ENCODE measurements at regions not wholly inside any gene's neighbourhood (a gene's known extent, or its start where the extent isn't known, plus 50 kb on each side); places are given as distances from the start of the nearest gene placed in this dataset.
"Not testable (repeated sequence)": the region's sequence is repeated elsewhere in the genome, so short reads cannot be mapped to it uniquely, and the experiment has no call there.

DNA sequence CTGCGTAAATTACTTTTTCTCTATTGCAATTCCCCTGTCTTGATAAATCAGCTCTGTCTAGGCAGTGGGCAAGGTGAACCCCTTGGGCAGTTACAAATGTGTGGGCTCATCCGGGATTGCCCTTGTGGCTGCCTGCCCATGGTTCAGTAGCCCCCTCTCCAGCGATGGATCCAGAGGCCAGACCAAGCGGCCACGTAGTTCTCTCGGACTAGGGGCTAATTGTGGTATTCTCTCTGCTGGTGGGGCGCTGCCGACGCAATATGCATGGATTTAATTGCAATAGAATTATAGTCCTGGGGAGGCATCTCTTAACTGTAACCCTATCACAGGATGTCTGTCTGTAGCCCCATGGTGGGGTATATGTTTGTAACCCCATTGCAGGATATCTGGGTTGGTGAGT lies 64.3 kb upstream of the UNC93A start:
- intact Hi-C loops (cut with micrococcal nuclease): no loop called here
- ATAC-seq (no peak), DNase-seq (no peak)

DNA sequence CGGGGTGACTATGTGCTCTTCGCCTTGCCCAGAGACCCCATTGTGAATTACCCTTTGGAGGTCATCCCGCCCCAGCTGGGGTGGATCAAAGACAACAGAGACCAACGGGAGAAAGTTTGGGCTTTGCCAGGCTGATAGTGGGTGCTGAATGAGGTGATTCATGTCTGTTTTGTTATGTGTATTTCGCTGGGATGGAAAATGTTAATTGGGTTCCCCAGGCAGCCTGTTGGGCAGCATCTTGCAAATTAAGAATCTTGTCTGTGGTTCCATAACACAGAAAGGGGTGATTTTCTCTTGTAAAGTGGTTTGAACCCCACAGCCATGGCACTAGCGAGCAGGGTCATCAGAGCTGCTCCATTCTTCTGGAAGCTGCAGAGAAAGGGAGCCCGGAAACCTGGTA lies 63.1 kb upstream of the UNC93A start:
- ATAC-seq: no peak
- no peak for DNase-seq
- intact Hi-C loops (cut with micrococcal nuclease): no loop called here

DNA sequence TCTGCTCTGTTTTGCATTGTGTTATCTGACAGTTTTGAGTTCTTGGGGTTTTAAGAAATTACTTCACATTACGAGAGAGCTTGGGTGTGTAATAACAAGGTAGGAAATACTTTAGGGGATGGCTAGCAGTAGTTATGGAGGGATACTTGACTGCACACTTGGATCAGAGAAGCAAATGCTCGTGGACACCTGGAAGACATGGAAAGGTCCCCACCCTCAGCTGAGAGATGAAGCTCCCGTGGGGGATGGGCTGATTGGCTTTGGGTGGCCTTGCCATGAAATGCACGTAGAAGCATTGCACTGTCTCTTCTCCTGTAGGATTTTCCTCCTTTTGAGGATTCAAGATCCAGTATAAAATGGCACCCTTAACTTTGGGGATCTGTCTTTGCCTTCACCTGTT lies 61.5 kb upstream of the UNC93A start:
- no peak for DNase-seq
- intact Hi-C loops (cut with micrococcal nuclease): no loop called here
- ATAC-seq: no peak

DNA sequence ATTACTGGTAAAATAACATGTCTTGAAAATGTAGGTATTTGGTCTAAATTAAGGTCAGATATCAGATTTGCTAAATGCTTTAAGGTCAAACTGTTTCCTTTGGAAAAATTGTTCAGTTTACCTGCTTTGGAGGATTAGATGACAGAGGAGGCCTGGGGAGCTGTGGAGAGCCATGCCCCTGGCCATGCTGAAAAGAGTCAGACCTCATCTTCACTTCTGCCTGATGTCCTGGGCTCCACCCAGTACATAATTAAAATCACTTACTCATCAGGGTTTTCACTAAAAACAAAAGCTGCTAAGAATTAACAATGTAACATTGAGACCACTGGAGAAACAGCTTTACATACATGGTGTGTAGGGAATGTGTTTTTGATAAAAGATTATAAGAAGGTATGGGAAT lies 60.8 kb upstream of the UNC93A start:
- DNase-seq: no peak
- intact Hi-C loops (cut with micrococcal nuclease): no loop called here
- no peak for ATAC-seq

DNA sequence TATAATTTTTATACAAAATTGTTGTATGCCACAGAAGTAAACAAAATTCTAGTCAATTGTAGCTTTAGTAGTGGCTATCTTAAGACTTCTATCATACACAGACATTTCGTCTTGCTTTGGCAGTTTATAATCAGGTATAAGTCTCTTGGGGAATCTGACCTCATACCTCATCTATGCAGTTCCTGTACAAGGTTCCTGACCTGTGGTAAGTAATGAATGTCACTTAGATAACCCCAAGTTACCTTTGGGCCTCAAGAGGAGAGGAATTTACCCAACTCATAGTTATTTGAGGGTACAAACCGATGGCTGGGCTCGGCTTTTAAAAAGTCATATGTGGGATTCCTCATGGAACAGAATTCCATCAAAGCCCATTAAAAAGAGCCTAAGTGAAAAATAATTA lies 58.8 kb upstream of the UNC93A start:
- DNase-seq (no peak), ATAC-seq (no peak)
- intact Hi-C loops (cut with micrococcal nuclease): no loop called here

DNA sequence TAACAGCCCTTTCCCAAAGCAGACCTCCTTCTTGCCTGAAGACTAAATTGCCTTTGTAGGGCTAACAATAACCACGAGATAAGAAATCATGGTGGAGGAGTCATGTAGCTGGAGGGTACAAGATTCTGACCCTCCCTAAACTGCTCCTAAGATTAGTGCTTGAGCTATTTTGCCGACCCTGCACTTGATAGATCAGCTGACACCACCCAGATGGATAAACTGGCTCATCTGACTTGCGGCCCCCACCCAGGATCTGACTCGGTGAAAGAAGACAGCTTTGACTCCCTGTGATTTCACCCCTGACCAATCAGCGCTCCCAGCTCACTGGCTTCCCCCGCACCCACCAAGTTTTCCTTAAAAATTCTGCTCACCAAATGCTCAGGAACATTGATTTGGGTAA lies 57.6 kb upstream of the UNC93A start:
- DNase-seq: no peak
- no peak for ATAC-seq
- intact Hi-C loops (cut with micrococcal nuclease): no loop called here

DNA sequence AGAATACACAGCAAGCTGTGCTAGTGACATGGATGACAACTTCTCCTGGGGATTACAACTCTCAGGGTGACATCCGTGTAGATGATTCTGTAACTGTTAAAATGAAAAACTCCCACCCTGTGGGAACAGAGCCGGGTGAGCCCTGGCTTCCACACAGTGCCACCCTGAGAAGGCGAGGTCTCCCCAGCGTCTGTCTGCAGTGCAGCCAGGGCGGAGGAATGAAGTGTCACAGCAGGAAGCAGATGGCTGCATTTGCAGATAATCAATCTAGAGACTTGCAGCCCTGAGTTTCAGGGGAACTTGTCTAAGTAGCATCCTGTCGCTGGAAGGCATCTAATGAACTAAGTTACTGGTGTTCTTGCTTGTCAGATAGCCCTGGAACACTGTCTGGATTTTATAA lies 56.5 kb upstream of the UNC93A start:
- ATAC-seq; DNase-seq; intact Hi-C loops (cut with micrococcal nuclease): not testable (repeated sequence)

DNA sequence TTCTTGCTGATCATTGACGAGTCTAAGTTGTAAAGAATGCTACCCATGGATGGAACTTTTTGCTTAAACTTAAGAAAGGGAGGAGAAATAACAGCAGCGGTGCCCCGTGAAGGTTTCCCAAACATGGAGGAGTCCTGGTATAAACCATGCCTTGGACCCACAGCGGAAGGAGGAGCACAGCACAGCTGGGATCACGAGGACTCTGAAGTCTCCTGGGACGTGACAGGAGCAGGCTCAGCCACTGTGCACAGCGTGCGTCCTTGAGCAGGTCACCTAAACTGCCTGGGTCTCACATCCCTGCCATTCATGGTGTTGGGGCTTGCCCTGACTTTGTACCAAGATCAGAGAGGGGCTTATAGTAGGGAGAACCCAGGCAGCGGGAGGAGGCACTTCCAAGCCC lies 56.1 kb upstream of the UNC93A start:
- DNase-seq (no peak), ATAC-seq (no peak)
- intact Hi-C loops (cut with micrococcal nuclease): no loop called here

DNA sequence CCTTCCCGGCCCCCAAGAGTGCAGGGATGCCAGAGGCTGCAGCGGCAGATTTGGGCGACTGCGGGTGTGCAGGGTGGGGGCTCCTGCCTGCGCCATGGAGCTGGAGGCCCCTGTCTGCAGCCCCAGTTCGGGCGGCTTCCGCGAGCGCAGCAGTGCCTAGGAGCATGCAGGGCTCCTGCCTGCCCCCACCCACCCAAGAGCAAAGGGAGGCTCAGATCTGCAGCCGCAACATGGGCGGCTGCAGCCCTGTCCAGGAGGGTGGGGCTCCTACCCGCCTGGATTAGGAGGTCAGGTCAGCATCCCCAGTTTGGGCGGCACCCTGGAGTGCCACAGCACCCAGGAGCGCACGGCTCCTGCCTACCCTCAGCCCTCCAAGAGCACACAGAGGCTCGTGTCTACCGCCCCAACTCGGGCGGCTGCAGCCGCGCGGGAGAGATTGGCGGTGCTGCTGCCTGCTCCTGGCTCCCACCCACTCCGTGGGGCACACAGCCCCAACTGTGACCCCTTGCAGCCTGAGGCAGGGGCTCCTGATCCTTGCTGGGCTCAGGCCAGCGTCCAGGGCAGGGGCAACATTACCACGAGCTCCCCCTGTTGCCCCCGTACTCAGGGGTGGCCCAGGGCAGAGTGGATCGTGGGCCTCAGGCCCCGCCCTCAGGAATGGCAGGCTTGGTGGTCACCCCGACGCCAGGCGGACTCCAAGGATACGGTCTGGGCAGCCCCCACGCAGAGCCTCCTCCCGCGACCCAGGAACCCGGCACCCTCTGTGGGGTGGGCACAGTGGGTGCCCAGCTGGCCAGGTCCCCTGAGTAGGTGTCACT lies 55.5 kb upstream of the UNC93A start:
- intact Hi-C loops (cut with micrococcal nuclease): no loop called here
- DNase-seq: no peak
- ATAC-seq: no peak

DNA sequence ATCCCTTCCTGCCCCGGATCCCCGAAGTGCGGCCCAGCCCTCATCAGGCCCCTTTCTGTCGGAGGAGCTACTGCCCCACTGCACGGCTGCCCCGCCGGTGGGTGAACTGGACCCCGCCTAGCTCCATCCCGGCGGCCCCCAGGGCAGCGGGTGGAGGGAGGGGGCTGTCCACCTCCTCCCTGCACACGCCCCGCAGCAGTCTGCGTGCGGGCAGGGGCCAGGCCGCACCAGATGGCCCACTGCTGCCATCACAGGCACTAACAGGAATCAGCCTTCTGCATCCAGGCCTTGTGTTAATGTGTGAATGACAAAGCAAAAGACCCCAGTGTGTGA lies 54.9 kb upstream of the UNC93A start:
- intact Hi-C loops (cut with micrococcal nuclease): no loop called here
- ATAC-seq (no peak), DNase-seq (no peak)

DNA sequence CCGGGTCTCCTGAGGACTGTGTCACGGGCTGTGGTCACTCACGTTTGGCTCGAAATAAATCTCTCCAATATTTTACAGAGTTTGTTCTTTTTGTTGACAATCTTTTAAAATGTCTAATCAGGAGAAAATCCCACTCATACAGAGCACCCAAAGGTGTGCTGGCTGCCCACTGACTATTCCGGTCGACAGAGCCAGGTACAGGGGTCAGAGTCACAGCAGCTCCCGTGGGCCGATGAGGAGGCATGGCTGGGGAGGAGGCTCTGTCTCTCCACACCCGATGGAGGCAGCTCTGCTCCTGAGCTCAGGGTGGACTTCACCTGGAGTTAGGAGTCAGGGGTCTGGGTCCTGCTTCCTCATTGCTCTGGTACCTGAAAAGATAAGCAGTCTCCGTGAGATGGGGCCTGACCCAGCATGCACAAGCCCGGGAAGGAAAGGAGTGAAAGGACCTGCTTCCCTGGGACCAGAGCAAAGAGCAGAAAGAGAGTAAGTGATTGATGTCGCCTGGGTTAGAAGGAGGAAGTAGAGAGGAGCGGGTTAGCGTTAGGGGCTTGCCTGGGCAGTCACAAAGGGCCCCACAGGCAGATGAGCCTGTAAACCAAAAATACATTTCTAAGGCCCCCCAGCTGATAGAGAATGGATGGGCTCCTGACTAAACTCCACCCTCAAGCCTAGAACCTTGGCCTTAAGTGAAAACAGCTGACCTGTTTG lies 53.5 kb upstream of the UNC93A start:
- no peak for ATAC-seq
- DNase-seq: no peak
- intact Hi-C loops (cut with micrococcal nuclease): no loop called here

DNA sequence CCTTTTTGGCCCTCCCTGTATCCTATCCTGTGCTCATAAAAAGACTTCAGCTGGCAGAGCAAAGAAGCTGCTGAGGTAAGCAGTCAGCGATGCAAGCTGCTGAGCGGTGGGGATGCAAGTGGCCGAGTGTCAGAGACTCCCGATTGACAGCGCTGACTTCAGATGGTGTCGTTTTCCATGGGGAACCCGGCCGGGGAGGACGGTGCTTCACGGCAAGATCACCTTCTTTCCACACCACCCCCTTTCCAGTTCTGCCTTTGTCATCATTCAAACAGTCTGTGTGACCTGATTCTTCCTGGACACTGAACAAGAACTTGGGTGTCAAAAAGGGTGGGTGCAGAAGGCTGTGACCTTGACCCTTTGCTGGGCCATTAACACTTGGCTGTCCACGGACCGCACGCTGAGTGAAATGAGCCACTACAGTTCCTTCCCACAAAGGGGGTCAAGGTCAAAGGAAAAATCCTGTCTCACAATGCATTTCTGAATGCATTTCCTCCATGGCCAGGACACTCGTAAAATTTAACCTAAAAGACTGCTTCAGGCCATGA lies 52.9 kb upstream of the UNC93A start:
- ATAC-seq (peak; percentile 43), DNase-seq (no peak)
- intact Hi-C loops (cut with micrococcal nuclease): no loop called here

DNA sequence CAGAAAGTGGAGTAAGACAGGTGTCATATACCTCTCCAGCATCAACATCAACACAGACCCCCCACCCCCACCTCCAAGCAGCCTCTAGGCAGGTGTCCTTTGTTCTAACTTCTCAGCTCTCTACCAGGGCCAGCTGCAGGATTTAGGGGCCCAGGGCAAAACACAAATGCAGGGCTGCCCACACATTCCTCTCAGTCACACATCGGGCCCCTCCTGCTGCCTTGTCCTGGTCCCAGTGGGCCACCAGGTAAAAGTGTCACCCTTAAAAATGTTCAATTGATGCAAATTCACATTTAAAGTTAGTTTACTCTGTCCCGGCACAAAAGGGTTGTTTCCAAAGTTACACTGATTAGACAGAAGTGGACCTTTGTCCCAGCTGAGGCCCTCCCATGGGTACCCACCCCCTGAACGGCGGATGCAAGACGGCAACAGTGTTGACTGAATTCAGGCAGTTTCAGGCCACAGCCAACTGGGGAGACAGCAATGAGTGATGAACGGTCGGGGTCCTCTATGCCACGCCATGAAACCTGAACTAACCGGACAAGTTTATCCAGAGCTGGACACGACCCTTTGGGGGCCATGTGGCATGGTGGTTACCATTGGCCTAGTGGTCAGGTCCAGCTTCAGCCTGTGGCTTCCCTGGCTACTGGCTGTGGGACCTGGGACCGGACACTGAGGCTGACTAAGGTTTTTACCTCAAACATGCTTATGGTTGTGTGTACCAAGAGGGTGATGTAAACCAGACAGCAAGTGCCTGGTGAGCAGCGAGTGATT lies 52.2 kb upstream of the UNC93A start:
- ATAC-seq: no peak
- intact Hi-C loops (cut with micrococcal nuclease): no loop called here

DNA sequence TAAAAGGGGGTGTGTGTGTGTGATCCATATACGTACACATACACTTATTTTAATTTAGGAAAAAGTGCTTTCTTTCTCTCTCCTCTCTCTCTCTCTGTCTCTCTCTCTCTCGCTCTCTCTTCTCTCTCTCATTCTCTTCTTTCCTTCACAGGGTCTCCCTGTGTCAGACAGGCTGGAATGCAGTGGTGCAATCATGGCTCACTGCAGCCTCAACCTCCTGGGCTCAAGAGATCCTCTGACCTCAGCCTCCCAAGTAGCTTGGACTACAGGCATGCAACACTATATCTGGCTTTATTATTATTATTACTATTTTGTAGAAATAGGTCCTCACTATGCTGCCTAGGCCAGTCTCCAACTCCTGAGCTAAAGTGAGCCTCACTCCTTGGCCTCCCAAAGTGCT lies 51.6 kb upstream of the UNC93A start:
- ATAC-seq; intact Hi-C loops (cut with micrococcal nuclease): not testable (repeated sequence)

More for the DNA sequence above, 52.2 kb upstream of the UNC93A start:
- no peak for DNase-seq

DNA sequence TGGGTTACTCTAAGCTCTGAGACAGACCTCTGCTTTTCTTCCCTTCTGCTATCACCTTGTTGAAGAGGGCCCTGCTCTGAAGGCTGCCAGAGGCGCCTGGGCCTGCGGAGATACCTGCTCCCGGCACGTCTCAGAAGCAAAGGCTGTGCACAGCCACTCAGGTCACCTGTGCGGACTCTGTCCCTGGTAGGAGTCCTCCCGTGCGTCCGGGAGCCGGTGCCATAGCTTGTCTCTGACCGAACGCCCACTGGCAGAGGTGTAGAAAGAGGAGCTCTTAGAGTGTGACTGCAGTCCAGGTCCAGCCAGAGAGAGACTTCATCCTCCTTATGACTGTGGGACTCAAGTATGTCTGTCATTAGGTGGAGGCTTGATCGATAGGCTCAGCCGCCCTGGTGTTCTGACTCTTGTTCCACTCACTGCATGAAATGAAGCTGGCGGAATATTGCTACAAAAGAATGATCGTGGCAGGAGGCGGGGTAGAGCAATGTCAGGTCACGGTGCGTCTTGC lies 51.0 kb upstream of the UNC93A start:
- no peak for DNase-seq
- intact Hi-C loops (cut with micrococcal nuclease): no loop called here
- no peak for ATAC-seq

More for the DNA sequence above, 51.6 kb upstream of the UNC93A start:
- not testable (repeated sequence) for DNase-seq
